GM21529 (cell line): ENCODE measurements at regions not wholly inside any gene's neighbourhood (a gene's known extent, or its start where the extent isn't known, plus 50 kb on each side); places are given as distances from the start of the nearest gene placed in this dataset.

Experiments used
- ATAC-seq: cut with Tn5 transposase; IDR thresholded peaks from one replicate; pipeline ENCODE4 v1.9.1; 2021; ENCODE audit not compliant: unreplicated experiment

- no peak for ATAC-seq
Observed at GRCh38 chr6:21807299-21808044, 213.9 kb downstream of the SOX4 start.

GRCh38 chr6:21808045-21808470, 214.5 kb downstream of the SOX4 start:
- no peak for ATAC-seq

- ATAC-seq, result no peak
Observed at GRCh38 chr6:21808551-21809242, 215.1 kb downstream of the SOX4 start.

- no peak for ATAC-seq
Observed at GRCh38 chr6:21811484-21811883, 217.9 kb downstream of the SOX4 start.

- ATAC-seq, result no peak
Observed at GRCh38 chr6:21816231-21816630, 222.7 kb downstream of the SOX4 start.

- ATAC-seq, result no peak
Observed at GRCh38 chr6:21820442-21820841, 226.9 kb downstream of the SOX4 start.

- no peak for ATAC-seq
Observed at GRCh38 chr6:21823371-21823770, 229.8 kb downstream of the SOX4 start.

GRCh38 chr6:21824431-21825177, 231.1 kb downstream of the SOX4 start:
- no peak for ATAC-seq

GRCh38 chr6:21826023-21826422, 232.5 kb downstream of the SOX4 start:
- no peak for ATAC-seq

GRCh38 chr6:21826904-21827303, 233.4 kb downstream of the SOX4 start:
- no peak for ATAC-seq

- ATAC-seq, result no peak
Observed at GRCh38 chr6:21827425-21828202, 234.1 kb downstream of the SOX4 start.

GRCh38 chr6:21828704-21829103, 235.2 kb downstream of the SOX4 start:
- ATAC-seq, result no peak

GRCh38 chr6:21829126-21829525, 235.6 kb downstream of the SOX4 start:
- no peak for ATAC-seq

GRCh38 chr6:21831521-21832291, 238.2 kb downstream of the SOX4 start:
- no peak for ATAC-seq

- ATAC-seq, result no peak
Observed at GRCh38 chr6:21836277-21836676, 242.7 kb downstream of the SOX4 start.

GRCh38 chr6:21836772-21837425, 243.3 kb downstream of the SOX4 start:
- ATAC-seq, result no peak

GRCh38 chr6:21840428-21840827, 246.9 kb downstream of the SOX4 start:
- ATAC-seq, result no peak

GRCh38 chr6:21842875-21843645, 249.5 kb downstream of the SOX4 start:
- ATAC-seq, result no peak
